Liver (tissue), 8 donors: ENCODE measurements at regions not wholly inside any gene's neighbourhood (a gene's known extent, or its start where the extent isn't known, plus 50 kb on each side); places are given as distances from the start of the nearest gene placed in this dataset.

Experiments used
- DNase-seq: peaks from one replicate; pipeline ENCODE4 v3.0.0-alpha.2; 2017; ENCODE audit warnings: low spot score
- H3K27ac ChIP-seq, 2 donors: one replicate each; pipeline ENCODE4 v1.7.0; 2013; ENCODE audit warnings: inconsistent platforms in 2 of 2, low read length in 2 of 2, control low read depth in 1 of 2, low read depth in 1 of 2, mild to moderate bottlenecking in 1 of 2
- H3K27me3 ChIP-seq, 4 donors: one replicate each; pipeline versions ENCODE4 v1.6.1 to v1.7.0; 2013; ENCODE audit warnings: low read length in 3 of 4, inconsistent platforms in 1 of 4, mild to moderate bottlenecking in 1 of 4, moderate library complexity in 1 of 4; ENCODE audit not compliant: control insufficient read depth in 4 of 4, insufficient read depth in 4 of 4
- H3K36me3 ChIP-seq, 4 donors: one replicate each; pipeline versions ENCODE4 v1.6.1 to v1.7.0; 2013; ENCODE audit warnings: low read length in 3 of 4, mild to moderate bottlenecking in 3 of 4, low read depth in 1 of 4, moderate library complexity in 1 of 4; ENCODE audit not compliant: control insufficient read depth in 4 of 4, insufficient read depth in 3 of 4
- H3K4me1 ChIP-seq, 4 donors: one replicate each; pipeline versions ENCODE4 v1.6.1 to v1.7.0; 2013; ENCODE audit warnings: low read length in 3 of 4, mild to moderate bottlenecking in 3 of 4, moderate library complexity in 1 of 4; ENCODE audit not compliant: control insufficient read depth in 4 of 4, insufficient read depth in 4 of 4
- H3K4me3 ChIP-seq, 3 donors: one replicate each; pipeline versions ENCODE4 v1.6.1 to v1.7.0; 2013; ENCODE audit warnings: low read length in 3 of 3, control low read depth in 1 of 3, low read depth in 1 of 3, mild to moderate bottlenecking in 1 of 3
- H3K9ac ChIP-seq, 2 donors: one replicate each; pipeline ENCODE4 v1.7.0; 2013; ENCODE audit warnings: low read length in 2 of 2, mild to moderate bottlenecking in 2 of 2, moderate library complexity in 2 of 2, control low read depth in 1 of 2, low read depth in 1 of 2
- H3K9me3 ChIP-seq, 4 donors: one replicate each; pipeline versions ENCODE4 v1.6.1 to v1.7.0; 2013; ENCODE audit warnings: low read length in 3 of 4; ENCODE audit not compliant: control insufficient read depth in 4 of 4
- ATF3 ChIP-seq: IDR thresholded peaks from 2 replicates; pipeline ENCODE4 v1.6.1; 2016; ENCODE audit warnings: antibody characterized with exemption
- CTCF ChIP-seq: fragments of 150-350 bp; IDR thresholded peaks from 2 replicates; pipeline ENCODE4 v1.5.1; 2017; ENCODE audit warnings: improper control_type of control experiment, low read depth, low read length; ENCODE audit not compliant: missing input control
- EGR1 ChIP-seq, 2 donors: IDR thresholded peaks; 2 replicates each; pipeline ENCODE4 v1.6.1; 2016 to 2018; ENCODE audit warnings: antibody characterized with exemption in 2 of 2, low read depth in 2 of 2
- FOXA1 ChIP-seq: IDR thresholded peaks from 2 replicates; pipeline ENCODE4 v1.6.1; 2016; ENCODE audit warnings: antibody characterized with exemption
- FOXA2 ChIP-seq: IDR thresholded peaks from 2 replicates; pipeline ENCODE4 v1.6.1; 2016; ENCODE audit warnings: antibody characterized with exemption
- GABPA ChIP-seq, 2 donors: IDR thresholded peaks in 1 of 2; conservative IDR thresholded peaks in 1 of 2; 2 replicates each; pipeline ENCODE4 v1.6.1; 2016; ENCODE audit warnings: antibody characterized with exemption in 2 of 2, mild to moderate bottlenecking in 1 of 2, moderate library complexity in 1 of 2
- HNF4A ChIP-seq, 2 donors: conservative IDR thresholded peaks; 2 replicates each; pipeline ENCODE4 v1.6.1; 2016; ENCODE audit warnings: antibody characterized with exemption in 2 of 2, mild to moderate bottlenecking in 2 of 2
- HNF4G ChIP-seq: IDR thresholded peaks from 2 replicates; pipeline ENCODE4 v1.6.1; 2016; ENCODE audit warnings: antibody characterized with exemption
- JUND ChIP-seq, 2 donors: IDR thresholded peaks; 2 replicates each; pipeline ENCODE4 v1.6.1; 2016; ENCODE audit warnings: antibody characterized with exemption in 2 of 2
- MAX ChIP-seq: IDR thresholded peaks from 2 replicates; pipeline ENCODE4 v1.6.1; 2016; ENCODE audit warnings: antibody characterized with exemption
- NR2F2 ChIP-seq: IDR thresholded peaks from 2 replicates; pipeline ENCODE4 v1.6.1; 2016; ENCODE audit warnings: antibody characterized with exemption
- RAD21 ChIP-seq, 2 donors: IDR thresholded peaks; 2 replicates each; pipeline ENCODE4 v1.6.1; 2016; ENCODE audit warnings: antibody characterized with exemption in 2 of 2, mild to moderate bottlenecking in 2 of 2
- REST ChIP-seq: IDR thresholded peaks from 2 replicates; pipeline ENCODE4 v1.6.1; 2016; ENCODE audit warnings: antibody characterized with exemption, mild to moderate bottlenecking
- RXRA ChIP-seq, 2 donors: IDR thresholded peaks; 2 replicates each; pipeline ENCODE4 v1.6.1; 2017 to 2018; ENCODE audit warnings: antibody characterized with exemption in 2 of 2, mild to moderate bottlenecking in 1 of 2
- SP1 ChIP-seq: IDR thresholded peaks from 2 replicates; pipeline ENCODE4 v1.6.1; 2018; ENCODE audit warnings: antibody characterized with exemption, mild to moderate bottlenecking
- TAF1 ChIP-seq: conservative IDR thresholded peaks from 2 replicates; pipeline ENCODE4 v1.6.1; 2016; ENCODE audit warnings: antibody characterized with exemption, mild to moderate bottlenecking
- YY1 ChIP-seq: IDR thresholded peaks from 2 replicates; pipeline ENCODE4 v1.6.1; 2016; ENCODE audit warnings: antibody characterized with exemption, mild to moderate bottlenecking
- ZBTB33 ChIP-seq: IDR thresholded peaks from 2 replicates; pipeline ENCODE4 v1.6.1; 2016; ENCODE audit warnings: antibody characterized with exemption
- WGBS: extraction: QIAGEN DNeasy Blood & Tissue Kit; methylation state at CpG from one replicate; pipeline ENCODE4 v1.1.7; 2013; 5-methylcytosine and 5-hydroxymethylcytosine counted together
- donor health status: healthy.
- donor health status: healthy.
- donor health status: healthy.
- donor health status: healthy.
- donor health status: healthy.

- no peak for TF ChIP-seq CTCF
- no peak for TF ChIP-seq FOXA2
- no peak for TF ChIP-seq RXRA (IDR thresholded peaks at IDR 0.05)
Measured at GRCh38 chr3:5735896-5736295, 548.4 kb downstream of the EDEM1 start (continued).

- no peak for DNase-seq
- no peaks in the 10 kb centered on the region for H3K4me1 ChIP-seq
- no peaks in the 10 kb centered on the region for H3K27me3 ChIP-seq
- no peak overlapping the region for H3K9ac ChIP-seq
- no peak for TF ChIP-seq RXRA (IDR thresholded peaks at IDR 0.05)
- no peak for TF ChIP-seq SP1
- no peak for TF ChIP-seq GABPA (IDR thresholded peaks at IDR 0.05 in 1 of 2, conservative IDR thresholded peaks at IDR 0.05 in 1 of 2)
- TF ChIP-seq ATF3: no peak
- no peak for TF ChIP-seq HNF4A (conservative IDR thresholded peaks at IDR 0.05)
- no peak for TF ChIP-seq MAX
- TF ChIP-seq EGR1 (IDR thresholded peaks at IDR 0.05; ENCODE audit: low read depth in 2 of 2): no peak
- no peak for TF ChIP-seq REST
- TF ChIP-seq CTCF: no peak
- no peak for TF ChIP-seq NR2F2
- TF ChIP-seq ZBTB33: no peak
- TF ChIP-seq YY1: no peak
- TF ChIP-seq FOXA2: no peak
- no peak for TF ChIP-seq RAD21 (IDR thresholded peaks at IDR 0.05)
- TF ChIP-seq HNF4G: no peak
- no peak for TF ChIP-seq JUND (IDR thresholded peaks at IDR 0.05)
- no peak for TF ChIP-seq FOXA1
- TF ChIP-seq TAF1: no peak
- H3K4me3 ChIP-seq: no peak overlapping the region
- H3K36me3 ChIP-seq: no peaks in the 10 kb centered on the region
- H3K27ac ChIP-seq: no peak overlapping the region
- H3K9me3 ChIP-seq: no peaks in the 10 kb centered on the region
- WGBS: 59% methylated on average over 3 of the region's 3 CpGs
Measured at GRCh38 chr3:5739299-5739935, 551.9 kb downstream of the EDEM1 start.
